ENCODE measurements at regions not wholly inside any gene's neighbourhood (a gene's known extent, or its start where the extent isn't known, plus 50 kb on each side); places are given as distances from the start of the nearest gene placed in this dataset.

DNA sequence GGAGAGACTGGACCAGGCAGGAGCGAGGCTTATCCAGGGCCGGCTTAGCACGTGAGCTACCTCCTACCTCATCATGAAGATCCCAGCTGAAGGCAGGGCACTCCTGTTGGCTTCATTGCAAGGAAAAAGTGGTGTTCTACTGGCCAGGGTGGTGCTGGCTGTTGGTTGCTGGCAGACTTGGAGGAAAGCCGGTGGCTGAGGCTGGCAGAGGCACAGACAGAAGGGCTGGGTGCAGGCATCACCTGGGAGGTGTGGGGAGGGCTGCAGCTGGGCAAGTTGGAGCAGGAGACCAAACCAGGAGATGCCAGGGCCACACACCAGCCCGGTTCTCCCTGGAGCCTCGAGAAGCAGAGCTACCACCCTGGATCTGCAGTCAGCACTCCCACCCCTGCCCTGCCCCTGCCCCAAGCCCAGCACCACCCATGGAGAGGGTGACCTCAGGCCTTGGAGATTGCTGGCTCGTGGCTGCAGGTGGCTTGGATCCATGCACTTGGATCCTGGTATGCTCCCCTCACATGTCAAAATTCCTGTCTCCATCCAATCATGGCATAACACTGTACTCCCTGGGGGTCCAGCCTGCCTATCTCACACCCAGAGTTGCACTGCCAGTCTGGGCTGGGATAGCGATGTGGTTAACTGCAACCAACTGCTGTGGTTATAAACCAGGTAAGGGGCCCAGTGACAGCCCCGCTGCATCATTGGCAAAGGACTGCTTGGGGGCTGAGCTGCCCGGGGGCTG lies 49.7 kb downstream of the GLI2 start:
- DNase-seq: no peak

DNA sequence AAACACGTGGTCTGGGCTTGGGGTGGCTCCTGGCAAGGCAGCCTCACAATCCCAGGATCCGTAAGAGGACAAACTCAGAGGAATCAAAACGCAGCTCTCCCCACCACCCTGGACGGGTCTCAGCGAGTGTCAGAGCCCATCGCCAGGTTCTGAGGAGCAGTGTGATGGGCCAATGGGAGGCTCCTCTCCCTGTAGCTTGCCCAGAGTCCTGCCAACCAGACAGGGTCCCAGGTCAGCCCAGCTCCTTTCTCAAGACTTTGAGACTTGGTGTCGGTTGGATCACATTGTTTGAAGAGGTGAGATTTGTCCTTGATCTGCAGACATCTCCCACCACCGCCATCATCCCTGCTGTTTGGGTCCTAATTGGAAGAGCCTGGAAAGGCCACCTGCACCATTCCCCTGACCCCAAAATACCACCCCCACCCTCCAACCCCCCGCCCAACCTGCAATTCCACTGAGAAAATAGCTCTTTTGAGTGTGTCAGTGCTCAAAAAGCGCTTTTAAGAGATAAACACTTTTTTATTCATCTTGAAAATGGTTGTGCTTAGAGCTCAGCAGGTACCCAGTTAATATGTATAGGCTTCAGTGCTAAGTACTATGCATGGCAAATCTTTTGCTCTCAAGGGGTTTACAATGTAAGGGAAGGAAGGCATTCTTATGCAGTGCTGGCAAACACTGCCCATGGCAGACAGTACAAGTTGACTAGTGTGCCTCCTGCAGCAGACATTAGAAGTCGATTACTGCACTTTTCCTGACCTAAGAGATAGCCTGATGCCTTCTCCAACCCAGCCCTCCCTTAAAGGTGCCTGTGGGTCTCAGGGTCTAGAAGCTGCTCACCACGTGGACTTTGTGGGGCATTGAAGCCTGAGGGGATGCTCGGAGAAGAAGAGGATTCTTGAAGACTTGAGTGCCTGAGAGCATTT lies 50.6 kb downstream of the GLI2 start:
- DNase-seq: no peak

DNA sequence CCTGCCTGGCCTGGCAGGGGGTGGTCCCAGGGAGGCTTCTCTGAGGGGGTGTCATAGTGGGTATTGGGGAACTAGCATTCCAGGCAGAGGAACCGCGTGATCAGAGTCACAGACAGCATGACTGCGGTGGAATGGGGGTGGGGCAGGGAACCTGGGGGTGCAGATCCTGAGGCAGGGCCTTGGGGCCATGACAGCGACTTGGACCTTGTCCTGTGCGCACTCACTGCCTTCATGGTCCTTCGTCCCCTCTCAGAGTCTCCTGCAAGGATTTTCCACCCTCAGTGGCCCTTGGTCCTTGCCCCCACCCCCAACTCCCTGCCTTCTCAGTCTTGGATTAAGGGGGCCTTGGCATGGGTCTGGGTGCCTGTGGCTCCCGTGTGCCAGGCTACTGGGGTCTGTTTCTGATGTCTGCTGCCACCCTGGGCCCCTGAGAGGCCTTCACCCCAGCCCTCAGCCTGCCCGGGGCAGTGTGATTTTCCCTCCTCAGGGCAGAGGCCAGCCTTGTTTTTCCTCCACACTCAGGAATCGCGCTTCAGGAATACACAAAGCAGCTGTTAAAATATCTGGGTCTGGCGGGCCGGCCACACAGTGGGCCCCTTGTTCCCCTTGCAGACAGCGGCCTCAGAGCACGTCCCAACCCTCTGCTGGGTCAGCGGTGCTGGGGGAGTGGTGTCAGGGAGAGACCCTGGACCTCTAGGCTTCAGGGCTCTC lies 51.6 kb downstream of the GLI2 start:
- DNase-seq: no peak

DNA sequence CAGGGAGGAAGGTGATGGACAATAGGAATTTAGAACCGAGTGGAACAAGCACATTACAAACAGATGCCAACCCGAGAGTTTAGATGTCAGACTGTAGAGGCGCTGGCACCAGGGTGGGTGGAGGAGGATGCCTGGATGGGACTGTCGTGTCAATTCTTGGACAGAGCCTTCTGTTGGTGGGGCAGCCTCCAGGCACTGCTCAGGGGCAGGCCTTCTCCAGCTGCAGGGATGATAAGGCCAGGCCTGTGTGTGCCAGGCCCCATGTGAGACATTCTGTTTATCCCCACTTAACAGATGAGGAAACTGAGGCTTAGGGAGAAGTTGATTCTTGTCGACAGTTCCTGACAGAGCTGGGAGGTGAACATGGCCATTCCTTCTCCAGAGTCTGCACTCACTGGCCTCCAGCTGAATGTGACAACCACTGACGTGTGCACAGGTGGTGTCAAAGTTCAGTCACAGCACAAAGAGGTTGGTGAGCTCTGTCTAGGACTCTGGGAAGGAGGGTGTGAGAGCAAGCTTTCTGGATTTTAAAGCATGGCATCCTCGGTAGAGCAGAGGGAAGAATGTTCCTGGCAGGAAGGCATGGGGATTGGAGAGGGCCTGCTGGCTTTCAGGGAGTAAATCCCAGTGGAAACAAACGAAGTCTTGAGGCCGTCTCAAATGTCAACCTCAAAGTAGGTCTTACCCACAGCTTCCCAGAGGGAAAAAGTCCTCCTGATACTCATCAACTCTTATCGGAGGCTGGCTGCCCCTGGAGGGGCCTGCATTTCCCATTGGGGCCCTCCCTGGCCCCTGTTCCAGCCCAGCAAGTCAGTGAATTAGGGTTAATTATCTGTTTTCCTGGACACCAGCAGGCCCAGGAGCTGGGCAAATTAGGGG lies 52.4 kb downstream of the GLI2 start:
- DNase-seq: no peak

DNA sequence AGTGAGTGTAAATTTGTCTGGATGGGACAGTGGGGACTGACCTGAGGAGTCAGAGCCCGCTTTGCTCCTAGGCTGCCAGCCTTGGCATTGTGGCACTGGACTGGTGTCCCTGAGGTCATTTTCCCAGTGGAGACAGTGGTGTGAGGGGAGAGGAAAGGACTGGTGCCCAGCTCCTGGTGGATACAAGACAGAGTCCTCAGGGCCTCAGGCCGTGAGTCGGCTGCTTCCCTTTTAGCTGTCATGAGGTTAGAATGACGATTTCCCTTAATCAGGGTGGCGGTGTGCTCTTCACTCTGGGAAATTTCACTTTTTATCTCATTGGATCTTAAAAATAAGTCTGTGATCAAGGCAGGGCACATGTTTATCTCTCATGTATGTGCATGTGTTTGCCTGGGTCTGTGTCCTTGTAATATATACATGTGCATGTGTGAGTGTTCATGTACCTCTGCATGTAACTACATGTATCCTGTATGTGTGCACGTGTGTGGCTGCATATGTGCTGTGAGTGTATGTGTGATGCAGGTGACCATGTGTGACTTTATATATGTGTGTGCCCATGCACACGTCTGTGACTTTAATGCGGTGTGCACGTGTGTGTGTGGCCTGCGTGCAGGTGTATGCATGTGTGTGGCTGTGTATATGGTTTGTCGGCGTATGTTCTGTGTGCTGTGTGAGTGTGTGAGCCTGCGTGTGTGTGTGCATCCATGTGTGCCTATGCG lies 55.7 kb downstream of the GLI2 start:
- DNase-seq: no peak

DNA sequence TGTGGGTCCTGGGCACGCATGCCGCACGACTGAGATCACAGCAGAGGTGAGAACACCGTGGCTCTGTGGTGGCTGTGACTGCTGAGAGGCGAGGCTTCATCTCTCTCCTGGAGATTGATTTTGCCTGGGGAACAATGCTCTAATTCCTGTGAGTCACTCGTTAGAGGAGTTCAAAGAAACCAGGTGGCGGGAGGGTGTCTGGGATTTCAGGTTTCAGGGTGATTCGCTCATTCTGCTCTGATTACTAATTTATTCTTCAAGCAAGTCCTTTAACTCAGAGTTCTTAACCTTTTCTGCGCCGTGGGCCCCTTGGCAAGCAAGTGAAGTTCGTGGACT lies 56.3 kb downstream of the GLI2 start:
- no peak for DNase-seq

DNA sequence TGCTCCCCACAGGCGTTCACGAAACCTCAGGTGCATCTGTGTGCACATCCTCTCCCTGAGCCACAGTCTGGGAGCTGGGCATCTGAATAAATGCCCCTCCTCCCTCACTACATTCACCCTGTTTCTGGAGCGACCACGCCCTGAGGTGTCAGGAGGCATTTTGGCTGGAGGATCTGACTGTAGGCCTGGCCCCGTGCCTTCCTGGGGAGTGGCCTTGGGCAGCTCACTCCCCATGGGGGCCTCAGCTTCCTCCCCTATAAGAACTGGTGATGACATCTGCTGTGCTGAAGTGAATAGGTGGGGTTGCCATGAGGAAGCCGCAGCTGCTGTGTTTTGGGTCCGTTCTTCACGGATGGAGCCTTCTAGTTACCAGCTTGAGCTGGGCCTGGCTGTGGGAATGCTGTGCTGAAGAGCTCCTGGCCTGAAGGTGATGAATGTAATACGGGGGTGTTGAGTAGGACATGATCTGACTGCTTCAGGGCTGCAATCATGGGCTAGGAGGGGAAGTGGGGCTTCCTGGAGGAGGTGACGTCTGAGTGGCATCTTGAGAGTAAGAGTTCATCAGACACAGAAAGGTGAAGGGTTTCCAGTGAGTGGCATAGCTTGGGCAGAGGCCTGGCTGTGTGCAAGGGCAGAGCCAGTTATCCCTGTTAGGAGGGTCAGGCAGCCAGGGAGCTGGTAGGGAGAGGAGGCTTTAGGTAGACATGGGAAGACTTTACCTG lies 58.2 kb downstream of the GLI2 start:
- peak; percentile 76 for DNase-seq

DNA sequence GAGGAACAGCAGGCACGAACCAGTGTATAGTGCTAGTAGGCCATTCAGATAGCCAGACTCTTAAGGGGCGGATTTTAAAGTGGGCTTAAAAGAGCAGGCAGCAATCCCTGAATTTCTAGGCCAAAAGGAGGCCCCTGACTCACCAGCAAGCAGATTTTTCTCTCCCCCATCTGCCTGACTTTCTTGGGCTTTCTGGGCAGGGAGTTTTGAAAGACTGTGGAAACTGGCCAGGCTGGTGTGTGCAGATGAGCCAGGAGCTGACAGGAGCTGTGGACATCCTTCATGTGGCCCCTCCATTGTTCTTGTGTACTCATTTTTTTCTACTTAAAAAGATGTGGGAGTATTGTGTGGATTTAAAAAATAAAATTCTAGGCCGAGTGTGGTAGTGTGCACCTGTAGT lies 59.0 kb downstream of the GLI2 start:
- no peak for DNase-seq

DNA sequence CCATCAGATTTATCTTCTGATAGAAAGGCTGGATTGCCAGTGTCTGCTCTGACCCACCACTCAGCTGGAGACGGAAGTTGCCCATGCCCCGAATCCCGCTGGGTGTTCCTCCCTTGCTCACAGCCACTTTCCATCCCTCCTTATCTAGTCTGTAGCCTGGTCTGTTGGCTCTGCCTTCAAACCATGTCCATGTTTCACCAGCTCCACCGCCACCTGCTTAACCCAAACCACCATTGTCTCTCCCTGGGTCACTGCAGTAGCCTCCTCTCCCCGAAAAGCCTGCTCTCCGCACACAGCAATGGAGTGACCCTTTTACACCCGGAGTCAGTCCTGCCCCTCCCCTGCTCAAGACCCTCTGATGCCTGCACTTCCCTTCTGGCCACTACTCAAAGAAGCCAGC lies 60.4 kb downstream of the GLI2 start:
- DNase-seq: no peak

DNA sequence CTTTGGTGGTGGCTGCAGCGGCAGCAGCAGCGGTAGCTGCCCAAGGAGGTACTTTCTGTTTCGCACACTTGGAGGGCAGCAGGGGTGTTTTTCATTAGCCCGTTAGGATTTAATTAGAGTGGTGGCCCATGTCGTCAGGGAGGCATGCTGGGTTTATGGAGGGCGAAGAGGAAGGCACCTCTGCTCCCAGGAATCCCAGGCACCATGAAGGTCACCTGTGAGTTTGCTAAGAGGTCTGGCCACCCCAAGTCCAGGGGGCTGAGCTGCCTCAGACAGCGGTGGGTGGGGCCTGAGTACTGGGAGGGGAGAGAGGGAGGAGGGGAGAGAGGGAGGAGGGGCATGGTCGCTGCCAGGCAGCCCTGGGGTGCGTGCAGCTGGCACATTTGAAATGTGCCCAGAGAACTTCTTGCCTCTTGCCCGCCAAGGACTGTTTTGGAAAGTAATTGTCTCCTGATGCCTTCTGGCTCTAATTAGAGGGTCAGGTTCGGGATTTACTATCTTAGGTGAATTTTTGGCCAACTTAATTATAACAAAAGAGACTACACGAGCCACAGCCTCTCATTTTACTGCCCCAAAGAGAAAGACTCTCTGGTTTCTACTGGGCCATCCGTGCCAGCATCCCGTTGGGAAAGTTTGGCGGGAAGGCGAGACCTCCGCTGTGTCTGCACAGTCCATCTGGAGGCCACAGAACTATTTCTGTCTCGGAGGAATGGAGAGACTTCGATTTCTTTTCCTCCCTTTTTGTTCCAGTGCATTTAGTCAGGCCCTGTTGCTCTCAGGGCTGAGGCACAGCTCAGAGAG lies 62.0 kb downstream of the GLI2 start:
- peak; percentile 76 for DNase-seq

DNA sequence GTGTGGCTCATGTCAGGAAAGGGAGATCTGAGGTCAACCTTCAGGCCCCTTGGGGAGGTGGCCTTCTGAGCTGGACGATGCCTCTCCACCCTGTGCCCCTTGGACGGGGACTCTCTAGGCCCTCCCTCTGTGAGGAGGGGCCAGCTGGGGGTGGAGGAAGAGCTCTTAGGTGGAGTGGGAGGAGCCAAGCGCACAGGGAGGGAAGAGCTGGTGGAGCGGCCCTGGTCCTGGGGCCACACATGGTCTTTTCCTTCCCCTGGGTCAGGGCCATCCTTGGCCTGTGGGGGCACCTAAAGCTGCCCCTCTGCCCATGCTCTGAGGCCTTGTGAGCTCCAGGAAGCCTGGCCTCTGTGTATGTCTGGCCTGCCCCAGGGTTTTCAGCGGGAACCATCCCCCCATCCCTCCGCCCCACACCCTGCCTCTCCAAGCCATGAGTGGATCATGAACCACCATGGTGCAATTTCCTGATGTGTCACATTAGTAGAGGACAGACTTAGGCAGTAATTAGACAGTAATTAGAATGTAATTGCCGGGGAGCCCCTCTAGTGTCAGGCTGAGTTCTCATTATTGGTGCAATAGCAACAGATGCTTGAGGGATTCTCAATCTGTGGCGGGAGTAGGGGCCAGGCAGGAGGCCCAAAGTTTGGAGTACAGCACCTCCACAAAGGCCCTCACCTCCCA lies 63.0 kb downstream of the GLI2 start:
- peak; percentile 56 for DNase-seq

DNA sequence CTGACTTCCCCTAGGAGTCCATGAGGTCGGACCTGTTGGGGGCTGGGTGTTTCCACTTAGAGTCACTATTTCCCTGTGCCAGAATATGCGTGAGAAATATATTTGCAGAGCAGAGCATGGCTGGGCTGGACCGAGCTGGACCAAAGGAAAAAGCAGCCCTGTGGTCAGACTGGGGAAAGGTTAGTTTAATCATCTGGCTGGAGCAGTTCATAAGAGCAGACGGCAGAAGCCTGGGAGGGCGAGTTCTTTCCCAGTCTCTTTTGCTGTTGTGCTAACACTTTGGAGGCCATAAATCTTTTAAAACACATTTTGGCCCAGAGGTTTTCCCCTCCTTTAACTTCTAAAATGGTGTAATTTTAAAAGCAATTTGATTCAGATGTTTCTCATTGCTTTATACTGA lies 66.5 kb downstream of the GLI2 start:
- no peak for DNase-seq

DNA sequence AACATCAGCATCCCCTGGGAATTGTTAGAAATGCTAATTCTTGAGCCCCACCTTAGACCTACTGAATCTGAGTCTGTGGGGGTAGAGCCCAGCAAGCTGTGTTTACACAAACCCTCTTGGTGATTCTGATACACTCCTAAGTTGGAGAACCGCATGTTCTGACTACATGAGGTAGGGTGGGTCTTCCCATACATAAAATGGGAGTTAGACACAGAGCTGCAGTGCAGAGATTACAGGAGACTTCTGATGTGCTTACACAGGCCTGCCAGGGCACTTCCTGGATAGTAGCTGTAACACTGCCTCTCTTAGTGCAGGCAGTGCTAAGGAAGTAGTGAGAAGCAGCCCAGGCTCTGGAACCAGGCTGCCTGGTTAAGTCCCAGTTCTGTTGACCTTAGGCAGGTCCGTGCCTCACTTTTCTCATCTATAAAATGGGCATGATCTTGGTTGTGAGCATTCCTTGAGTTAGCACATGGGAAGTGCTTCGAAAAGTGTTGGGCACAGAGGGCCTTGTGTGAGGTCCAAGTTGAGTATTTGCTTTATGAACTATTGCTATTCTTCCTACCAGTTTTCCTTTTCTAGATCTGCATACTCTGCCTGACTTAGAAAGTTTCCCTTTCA lies 67.3 kb downstream of the GLI2 start:
- DNase-seq: no peak

DNA sequence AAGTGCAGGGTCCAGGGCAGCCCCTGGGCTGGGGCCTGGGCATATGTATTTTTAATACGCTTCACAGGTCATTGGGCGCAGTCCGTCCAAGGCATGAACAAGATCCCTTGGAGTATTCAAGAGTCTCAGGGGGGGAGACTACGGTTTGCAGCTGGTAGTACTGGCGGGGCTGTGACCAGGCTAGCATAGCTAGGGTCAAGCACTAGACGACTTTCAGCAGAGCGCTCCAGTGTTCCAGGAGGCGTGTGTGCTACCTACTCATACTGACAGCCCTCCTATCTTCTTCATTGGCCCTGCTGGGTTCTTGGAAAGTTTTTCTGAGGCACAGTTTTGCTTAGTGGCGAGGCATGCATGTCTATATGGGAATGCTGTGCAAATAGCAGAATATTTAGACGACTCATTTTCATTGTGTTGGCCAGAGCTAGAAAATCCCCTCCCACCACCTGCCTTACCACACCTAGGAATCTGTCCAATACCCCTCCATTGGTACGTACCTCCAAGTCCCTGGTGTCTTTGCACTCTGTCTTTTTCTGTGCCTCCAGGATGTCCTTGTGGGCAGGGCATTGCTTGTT lies 68.2 kb downstream of the GLI2 start:
- DNase-seq: no peak

DNA sequence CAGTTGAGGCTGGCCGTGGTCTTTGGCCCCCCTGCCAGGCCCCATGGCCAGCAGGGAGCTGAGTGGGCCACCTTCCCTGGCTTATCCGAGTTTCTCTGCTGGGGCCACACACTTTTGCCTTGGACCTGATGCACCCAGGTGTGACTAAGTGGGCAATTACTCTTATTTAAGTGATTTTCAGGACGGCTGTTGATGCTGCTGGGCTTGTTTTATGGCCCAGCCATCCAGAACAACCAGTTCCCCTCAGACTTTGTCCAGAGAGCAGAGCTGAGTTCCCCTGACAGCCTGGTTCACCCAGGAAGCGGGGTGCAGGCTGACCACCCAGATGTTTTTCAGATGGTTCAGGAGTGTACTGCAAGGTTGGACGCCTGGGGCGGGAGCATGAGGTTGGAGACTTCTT lies 68.8 kb downstream of the GLI2 start:
- DNase-seq: no peak

DNA sequence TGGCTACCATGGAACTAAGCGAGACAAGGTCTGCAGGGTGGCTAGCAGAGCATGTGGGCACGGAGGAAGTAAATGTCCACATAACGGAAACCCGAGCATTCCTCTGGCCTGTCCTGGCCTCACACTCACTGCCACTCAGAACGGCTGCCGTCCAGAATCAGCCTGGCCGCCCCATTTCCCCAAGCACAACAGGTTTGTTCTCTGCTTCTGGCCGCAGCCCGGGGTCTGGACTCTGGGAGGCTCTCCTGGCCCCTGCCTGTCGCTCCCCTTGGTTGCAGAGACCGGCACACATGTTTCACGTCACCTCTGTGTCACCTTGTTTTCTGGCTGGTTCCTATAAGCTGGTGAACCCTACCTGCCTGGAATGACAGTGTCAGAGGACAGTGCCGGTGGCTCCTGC lies 69.3 kb downstream of the GLI2 start:
- DNase-seq: no peak

DNA sequence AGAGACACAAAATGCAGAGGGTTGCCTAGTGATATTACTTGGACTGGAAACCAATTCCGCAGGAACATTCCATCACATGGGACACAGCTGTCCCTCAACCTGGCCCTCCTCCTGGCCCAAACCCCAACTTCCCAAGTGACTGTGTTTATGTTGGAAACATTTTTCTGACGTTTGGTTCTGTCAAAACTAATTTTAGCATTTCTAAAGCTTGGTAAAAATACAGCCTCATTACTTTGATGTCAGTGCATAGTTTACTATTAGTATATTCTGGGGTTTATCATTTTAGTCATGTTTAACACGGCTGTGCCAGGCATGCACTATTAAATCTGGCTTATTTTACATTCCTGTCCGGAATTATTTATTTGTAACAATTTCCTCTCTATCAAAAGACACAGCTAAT lies 69.9 kb downstream of the GLI2 start:
- no peak for DNase-seq

DNA sequence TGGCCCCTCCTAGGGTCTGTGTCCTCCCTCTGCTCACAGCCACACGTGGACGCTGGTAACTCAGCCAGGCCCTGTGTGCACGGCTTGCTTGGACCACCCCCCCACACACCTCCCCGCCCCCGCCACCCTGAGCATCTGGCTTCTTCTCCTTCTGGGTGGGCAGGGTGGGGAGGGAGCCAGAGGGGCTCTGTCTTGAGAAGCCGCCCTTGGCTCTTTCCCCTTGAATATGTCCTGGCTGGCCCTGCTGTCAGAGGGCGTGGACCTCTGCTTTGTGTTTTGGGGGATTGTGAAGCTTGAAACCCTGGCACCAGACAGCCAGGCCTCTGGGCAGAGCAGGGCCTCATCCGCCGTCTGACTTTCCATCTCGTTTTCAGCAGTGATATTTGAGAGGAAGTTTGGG lies 72.1 kb downstream of the GLI2 start:
- DNase-seq: no peak

DNA sequence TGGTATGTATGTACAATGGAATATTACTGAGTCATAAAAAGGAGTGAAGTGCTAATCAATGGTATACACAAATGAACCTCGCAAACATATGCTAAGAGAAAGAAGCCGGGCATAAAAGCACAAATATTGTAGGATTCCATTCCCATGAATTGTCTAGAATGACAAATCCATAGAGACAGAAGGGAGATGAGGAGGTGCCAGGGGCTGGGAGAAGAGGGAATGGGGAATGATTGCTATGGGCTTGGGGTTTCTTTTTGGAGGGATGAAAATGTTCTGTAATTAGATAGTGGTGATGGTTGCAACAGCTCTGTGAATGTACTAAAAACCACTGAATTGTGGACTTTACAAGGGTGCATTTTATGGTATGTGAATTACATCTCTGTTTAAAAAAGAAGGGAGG lies 73.5 kb downstream of the GLI2 start:
- no peak for DNase-seq

Data from RPMI8226 (cell line).